EL (cell line): ENCODE measurements at regions not wholly inside any gene's neighbourhood (a gene's known extent, or its start where the extent isn't known, plus 50 kb on each side); places are given as distances from the start of the nearest gene placed in this dataset.

ENCODE experiments used
- DNase-seq: peaks from one replicate; pipeline ENCODE4 v3.0.0-alpha.2; 2016

DNA sequence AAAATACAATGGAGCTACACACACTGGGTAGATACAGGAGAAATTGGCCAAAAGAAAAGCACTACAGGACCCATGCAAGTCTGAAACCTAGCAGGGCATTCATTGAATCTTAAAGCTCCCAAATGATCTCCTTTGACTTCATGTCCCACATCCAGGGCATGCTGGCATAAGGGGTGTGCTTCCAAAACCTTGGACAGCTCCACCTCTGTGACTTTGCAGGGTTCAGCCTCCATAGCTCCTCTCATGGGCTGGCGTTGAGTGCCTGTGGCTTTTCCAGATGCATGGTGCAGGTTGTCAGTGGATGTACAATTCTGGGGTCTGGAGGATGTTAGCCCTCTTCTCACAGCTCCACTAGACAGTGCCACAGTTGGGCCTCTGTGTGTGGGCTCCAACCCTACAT, 626.3 kb upstream of the POT1 start:
- DNase-seq, result no peak

DNA sequence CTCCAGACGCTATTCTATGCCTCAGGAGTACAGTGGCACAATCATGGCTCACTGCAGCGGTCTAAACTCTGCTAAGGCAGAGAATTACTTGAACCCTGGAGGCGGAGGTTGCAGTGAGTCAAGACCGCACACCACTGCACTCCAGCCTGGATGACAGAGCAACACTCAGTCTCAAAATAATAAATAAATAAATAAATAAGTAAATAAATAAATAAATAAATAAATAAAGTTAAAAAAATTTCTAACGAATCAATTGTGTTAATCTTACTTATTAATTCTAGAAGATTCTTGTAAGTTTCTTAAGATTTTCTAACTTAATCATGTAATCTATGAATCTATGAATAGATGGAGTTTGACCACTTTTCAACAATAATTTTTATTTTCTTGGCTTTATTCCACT, 621.4 kb upstream of the POT1 start:
- no peak for DNase-seq

DNA sequence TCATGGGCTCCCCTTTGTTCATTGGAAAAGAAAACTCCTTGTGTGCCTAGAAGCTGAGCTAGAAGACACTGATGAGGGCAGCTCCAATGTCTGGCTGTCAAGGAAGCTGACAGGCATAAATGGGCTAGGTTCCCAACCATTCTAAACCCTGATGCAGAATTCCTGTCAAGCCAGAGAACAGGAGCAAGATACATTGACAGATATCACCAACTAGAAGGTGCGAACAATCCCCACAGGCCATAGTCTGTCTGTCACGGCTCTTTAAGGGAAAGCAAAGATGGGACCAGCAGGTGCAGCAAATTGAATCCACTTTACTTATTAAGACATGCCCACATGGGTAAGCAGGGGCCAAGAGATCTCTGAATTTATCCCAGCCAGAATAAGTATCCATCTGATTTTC, 617.9 kb upstream of the POT1 start:
- no peak for DNase-seq

DNA sequence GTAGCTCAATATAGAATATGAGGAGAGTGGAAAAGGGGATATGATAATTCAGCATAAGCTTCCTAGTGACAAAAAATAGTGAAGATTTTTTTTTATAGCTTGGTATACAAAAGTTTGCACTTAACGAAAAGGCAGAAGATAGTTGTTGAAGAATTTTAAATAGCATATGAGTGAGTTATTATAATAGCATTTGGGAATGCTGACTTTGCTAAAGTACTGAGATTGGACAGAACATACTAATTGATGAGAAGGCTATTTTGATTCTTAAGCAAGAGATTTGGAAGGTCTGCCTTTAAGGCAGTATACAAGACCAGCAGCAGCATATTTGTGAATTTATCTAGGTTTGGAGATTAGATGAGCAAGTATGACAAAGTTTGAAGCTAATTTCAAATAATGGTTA, 600.9 kb upstream of the POT1 start:
- no peak for DNase-seq

GRCh38 chr7:125529249-125529648, 599.6 kb upstream of the POT1 start:
- DNase-seq, result no peak

GRCh38 chr7:125526958-125527357, 597.3 kb upstream of the POT1 start:
- no peak for DNase-seq

DNA sequence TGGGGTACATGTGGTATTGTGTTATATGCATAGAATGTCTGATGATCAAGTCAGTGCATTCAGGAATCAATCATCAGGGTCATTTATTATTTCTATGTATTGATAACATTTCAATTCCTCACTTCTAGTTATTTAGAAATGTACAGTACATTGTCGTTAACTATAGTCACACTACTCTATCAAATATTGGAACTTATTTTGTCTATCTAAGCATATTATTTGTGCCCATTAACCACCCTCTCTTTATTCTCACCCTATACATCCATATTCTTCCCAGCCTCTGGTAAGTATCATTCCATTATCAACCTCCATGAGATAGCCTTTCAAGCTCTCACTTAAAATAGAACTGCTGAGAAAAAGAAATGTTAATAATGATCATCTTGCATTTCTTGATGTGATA, 596.5 kb upstream of the POT1 start:
- no peak for DNase-seq

- DNase-seq, result no peak
Observed at GRCh38 chr7:125516194-125516593, 586.6 kb upstream of the POT1 start.

- DNase-seq, result no peak
Observed at GRCh38 chr7:125512373-125512772, 582.7 kb upstream of the POT1 start.

DNA sequence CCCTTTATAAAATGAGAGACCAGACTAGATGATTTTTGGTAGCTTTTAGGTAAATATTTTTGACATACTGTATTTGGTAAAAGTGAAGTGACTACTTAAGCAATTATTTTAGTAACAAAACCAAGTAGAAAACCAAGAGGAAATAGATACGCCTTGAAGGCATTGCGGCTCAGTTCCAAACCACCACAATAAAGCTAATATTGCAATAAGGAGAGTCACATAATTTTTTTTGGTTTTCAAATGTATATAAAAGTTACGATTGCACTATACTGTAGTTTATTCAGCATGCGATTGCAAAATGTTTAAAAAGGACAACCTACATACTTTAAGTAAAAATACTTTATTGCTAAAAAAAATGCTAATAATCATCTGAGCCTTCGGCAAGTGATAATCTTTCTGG, 581.7 kb upstream of the POT1 start:
- no peak for DNase-seq

GRCh38 chr7:125506331-125506730, 576.7 kb upstream of the POT1 start:
- DNase-seq, result no peak

DNA sequence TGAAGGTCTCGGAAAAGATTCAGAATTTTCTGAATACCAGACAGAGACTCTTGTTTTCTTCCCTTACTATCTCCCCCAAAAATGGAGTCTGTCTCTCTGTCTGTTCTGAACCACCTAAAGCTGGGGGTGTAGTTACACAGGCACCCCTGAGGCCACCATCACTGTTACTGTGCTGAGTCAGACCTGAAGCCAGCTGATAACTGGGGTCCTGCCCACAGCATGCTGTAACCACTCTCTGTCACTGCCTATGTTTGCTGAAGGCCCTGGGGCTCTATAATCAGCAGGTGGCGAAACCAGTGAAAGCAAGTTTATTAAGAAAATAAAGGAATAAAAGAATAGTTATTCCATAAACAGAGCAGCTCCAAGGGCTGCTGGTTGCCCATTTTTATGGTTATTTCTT, 575.2 kb upstream of the POT1 start:
- DNase-seq, result no peak

GRCh38 chr7:125495997-125496396, 566.4 kb upstream of the POT1 start:
- no peak for DNase-seq

DNA sequence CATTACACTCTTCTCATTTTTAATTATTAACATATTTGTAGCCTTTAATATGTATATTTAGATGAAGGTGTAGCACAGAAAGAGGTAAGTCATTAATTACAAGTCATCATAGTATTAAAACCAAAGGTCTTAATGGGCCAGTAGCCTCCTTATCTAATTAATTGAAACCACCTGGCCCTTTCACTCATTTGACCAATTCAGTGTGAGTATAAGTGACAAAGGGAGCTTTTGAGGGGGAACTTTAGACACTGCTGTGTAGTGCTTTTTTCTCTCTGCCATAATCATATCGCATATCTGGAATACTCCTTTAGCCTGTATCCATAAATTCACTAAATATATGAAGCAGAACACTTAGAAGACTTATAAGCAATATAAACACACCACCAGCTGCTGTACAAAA, 562.9 kb upstream of the POT1 start:
- no peak for DNase-seq

DNA sequence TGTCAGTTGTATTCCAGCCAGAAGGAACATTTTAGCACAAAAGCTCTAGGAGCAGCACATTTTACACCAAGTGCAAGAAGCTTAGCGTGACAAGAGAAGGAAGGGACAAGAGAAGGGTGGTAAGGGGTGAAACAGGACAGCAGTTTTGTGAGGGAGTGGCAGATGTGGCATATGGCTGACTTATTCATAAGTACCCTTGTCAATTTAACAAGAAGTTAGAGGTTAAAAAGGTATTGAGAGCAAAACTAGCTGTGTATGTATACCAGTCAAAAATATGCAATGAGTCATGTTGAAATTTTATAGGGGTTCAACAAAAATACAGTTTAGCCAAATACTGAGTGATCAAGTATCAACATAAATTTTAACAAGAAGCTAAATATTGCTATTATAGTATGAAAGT, 561.5 kb upstream of the POT1 start:
- DNase-seq, result no peak

DNA sequence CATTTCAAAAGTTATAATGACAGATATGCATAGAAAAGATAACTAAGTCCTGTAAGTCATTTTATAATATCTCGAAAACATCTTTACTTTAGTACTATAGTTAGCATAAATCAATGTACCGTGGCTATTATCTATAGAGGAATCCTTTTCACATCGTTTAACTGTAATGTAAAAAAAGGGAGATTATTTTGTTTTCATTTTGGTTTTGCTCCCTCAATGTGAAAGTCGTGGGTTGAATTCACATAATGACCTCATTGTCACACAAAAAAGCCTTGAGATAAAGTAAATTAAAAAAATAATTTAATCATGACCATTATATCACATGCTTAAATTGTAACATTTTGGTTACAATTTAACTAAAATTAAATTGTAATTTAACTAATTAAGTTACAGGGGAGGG, 560.5 kb upstream of the POT1 start:
- no peak for DNase-seq

DNA sequence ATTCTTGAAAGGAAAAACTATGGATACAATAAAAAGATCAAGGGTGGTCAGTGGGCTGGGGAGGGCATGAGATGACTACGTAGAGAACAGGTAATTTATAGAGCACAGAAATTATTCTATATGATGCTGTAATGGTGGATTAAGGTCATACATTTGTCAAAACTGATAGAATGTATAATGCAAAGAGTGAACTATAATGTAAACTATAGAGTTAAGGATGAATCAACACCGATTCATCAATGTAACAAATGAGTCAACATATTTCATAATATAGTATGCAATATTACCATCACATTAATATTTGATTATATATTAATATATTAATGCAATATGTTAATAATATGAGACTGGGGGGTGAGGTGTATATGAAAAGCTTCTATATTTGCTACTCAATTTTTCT, 555.6 kb upstream of the POT1 start:
- DNase-seq, result no peak

GRCh38 chr7:125484755-125485154, 555.1 kb upstream of the POT1 start:
- DNase-seq, result no peak

- DNase-seq, result no peak
Observed at GRCh38 chr7:125481323-125481722, 551.7 kb upstream of the POT1 start.

DNA sequence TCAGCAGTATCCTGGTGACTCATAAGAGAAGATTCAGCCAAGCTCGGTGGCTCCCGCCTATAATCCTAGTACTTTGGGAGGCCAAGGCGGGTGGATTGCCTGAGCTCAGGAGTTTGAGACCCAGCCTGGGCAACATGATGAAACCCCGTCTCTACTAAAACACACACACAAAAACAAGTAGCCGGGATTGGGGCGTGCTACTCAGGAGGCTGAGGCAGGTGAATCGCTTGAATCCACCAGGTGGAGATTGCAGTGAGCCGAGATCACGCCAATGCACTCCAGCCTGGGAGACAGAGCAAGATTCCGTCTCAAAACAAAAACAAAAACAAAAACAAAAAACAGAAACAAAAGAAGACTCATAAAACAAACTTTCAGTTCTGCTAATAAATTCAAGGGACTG, 551.1 kb upstream of the POT1 start:
- DNase-seq, result no peak

DNA sequence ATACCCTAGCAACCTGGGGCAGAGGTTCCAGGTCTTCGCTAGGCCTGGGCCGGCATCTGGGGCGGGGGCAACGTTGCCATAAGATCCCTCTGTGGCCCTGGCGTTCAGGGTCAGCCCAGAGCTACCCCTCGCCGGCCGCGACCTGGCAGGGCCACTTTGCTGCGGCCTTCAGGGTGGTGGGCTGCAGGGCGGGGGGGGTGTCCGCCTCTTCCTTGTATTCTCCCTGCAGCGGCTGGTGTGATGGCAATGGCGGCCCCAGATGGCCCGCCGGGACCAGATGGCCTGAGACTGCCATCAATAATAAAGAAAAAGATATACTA, 539.2 kb upstream of the POT1 start:
- DNase-seq, result no peak

DNA sequence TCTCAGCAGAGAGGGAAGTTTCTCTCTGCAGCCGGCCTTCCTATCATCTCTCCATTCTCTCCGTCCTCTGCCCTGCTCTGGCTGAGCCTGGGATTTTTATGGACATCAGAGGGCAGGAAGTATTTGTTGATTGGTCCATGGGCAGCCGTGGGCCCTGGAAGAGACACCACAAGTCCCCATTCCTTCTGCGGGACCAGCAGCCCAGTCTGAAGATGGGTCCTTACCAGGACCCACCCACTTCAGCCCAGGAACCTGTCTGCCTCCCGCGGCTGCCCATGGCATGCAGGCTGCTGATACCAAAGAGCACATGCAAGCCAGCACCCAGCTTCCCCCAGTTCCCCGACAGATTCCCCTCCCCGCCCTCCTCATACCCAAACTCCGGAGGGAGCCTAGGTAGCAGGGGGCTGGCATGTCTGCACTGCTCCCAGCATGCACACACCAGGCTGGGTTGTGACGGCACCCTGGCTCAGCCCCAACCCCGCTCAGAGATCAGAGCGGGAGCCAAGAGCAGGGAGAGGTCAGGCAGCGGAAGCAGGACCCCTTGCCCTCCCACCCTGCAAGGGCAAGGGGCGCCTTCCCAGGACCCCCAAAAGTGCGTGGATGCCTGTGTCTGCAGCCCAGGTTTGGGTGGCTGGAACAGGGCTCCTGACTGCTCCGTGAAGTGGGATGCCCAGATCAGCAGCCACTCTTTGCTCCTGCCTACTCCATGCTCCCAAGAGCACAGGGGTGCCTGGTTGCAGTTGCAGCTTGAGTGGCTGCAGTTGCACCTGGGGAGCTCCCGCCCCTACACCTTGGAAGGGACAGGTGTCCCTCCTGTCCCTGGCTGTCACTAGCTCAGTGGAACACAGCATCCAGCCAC, 538.6 kb upstream of the POT1 start:
- DNase-seq, result no peak

DNA sequence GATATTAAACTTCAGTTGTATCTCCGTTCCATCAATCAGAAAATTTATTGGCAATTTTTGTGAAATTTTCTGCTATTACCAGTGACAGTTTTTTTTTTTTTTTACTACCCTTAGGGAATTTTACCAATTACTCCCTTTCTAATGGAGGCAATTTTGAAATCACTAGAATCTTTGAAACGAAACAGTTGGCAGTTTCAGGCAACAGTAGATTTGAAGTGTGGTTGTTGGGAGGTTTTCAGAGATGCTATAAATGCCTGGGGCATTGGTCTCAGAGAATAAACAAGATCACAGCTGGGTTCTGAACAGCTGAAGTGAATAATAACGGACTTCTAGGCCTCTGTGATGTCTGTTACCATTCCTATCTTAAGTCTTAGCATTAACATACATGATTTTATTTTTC, 535.9 kb upstream of the POT1 start:
- no peak for DNase-seq

DNA sequence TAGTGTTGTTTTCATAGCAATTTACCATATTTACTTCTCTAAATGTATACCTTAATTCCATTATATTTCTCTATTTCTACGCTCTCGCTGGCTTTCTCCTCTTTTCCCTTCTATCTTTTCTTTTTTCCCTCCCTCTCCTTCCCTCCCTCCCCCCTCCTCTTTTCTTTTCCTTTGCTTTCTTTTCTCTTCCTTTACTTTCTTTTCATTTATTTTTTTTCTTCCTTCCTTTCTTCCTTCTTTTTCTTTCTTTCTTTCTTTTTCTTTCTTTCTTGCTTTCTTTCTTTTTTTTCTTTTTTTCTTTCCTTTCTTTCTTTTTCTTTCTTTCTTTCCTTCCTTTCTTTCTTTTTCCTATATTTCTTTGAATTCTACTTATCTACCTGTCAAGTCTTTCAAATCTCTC, 533.0 kb upstream of the POT1 start:
- no peak for DNase-seq

DNA sequence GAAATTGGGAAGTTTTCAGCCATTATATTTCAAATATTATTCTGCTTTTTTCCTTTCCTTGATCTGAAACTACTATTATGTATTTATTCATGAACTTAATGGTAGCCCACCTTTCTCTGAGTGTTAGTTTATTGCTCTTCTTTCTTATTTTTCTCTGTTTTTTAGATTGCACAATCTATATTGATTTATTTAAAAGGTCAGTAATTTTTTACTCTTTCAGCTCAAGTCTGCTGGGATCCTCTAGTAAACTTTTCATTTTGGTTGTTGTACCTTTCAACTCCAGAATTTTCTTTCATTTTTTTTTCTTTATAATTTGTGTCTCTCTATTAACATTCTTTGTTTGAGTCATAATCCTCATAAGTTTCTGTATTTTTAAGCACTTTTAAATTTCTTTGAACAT, 529.4 kb upstream of the POT1 start:
- DNase-seq, result no peak

DNA sequence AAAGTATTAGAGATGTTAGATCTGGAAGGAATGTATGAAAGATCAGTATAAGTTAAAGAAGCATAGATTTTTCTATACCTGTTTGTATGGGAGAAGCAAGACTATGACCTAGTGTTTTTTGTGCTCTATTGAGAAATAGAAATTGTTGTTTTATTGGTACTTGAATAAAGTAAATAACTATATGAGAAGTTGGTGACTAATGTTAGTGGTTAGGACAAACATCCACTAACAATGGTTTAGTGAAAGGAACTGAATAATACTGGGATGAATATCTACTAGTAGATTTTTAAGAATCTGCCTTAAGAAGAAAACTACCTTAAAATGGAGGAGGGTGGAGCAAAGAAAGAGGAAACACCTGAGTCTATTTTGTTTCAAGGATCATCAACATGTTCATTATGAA, 521.1 kb upstream of the POT1 start:
- no peak for DNase-seq
